ENCODE measurements at regions not wholly inside any gene's neighbourhood (a gene's known extent, or its start where the extent isn't known, plus 50 kb on each side); places are given as distances from the start of the nearest gene placed in this dataset.
A peak's percentile ranks its signal among the peaks of the same experiment; 100 is the strongest.
"Not testable (repeated sequence)": the region's sequence is repeated elsewhere in the genome, so short reads cannot be mapped to it uniquely, and the experiment has no call there.

GRCh38 chr12:67837876-67838275, 151.4 kb upstream of the IFNG-AS1 start:
- no peak for DNase-seq (ENCODE audit: low read depth)

- DNase-seq (ENCODE audit: low read depth): no peak
Measured at GRCh38 chr12:67842124-67842523, 147.1 kb upstream of the IFNG-AS1 start.

- no peak for DNase-seq (ENCODE audit: low read depth)
Measured at GRCh38 chr12:67843257-67843656, 146.0 kb upstream of the IFNG-AS1 start.

GRCh38 chr12:67852701-67853100, 136.5 kb upstream of the IFNG-AS1 start:
- DNase-seq (ENCODE audit: low read depth): no peak

- no peak for DNase-seq (ENCODE audit: low read depth)
Measured at GRCh38 chr12:67853204-67853603, 136.0 kb upstream of the IFNG-AS1 start.

- DNase-seq (ENCODE audit: low read depth): no peak
Measured at GRCh38 chr12:67854351-67854750, 134.9 kb upstream of the IFNG-AS1 start.

- no peak for DNase-seq (ENCODE audit: low read depth)
Measured at GRCh38 chr12:67855103-67855502, 134.1 kb upstream of the IFNG-AS1 start.

GRCh38 chr12:67871231-67871630, 118.0 kb upstream of the IFNG-AS1 start:
- DNase-seq (ENCODE audit: low read depth): no peak

GRCh38 chr12:67873355-67873754, 115.9 kb upstream of the IFNG-AS1 start:
- DNase-seq (ENCODE audit: low read depth): no peak

- DNase-seq (ENCODE audit: low read depth): no peak
Measured at GRCh38 chr12:67876305-67876915, 112.8 kb upstream of the IFNG-AS1 start.

- no peak for DNase-seq (ENCODE audit: low read depth)
Measured at GRCh38 chr12:67877727-67878126, 111.5 kb upstream of the IFNG-AS1 start.

- DNase-seq (ENCODE audit: low read depth): no peak
Measured at GRCh38 chr12:67879937-67880336, 109.3 kb upstream of the IFNG-AS1 start.

- no peak for DNase-seq (ENCODE audit: low read depth)
Measured at GRCh38 chr12:67881565-67881964, 107.7 kb upstream of the IFNG-AS1 start.

- no peak for DNase-seq (ENCODE audit: low read depth)
Measured at GRCh38 chr12:67884596-67884995, 104.7 kb upstream of the IFNG-AS1 start.

GRCh38 chr12:67885375-67886169, 103.7 kb upstream of the IFNG-AS1 start:
- DNase-seq (ENCODE audit: low read depth): peak; percentile 82

- no peak for DNase-seq (ENCODE audit: low read depth)
Measured at GRCh38 chr12:67887065-67887464, 102.2 kb upstream of the IFNG-AS1 start.

GRCh38 chr12:67889931-67890330, 99.3 kb upstream of the IFNG-AS1 start:
- DNase-seq (ENCODE audit: low read depth): no peak

- DNase-seq (ENCODE audit: low read depth): no peak
Measured at GRCh38 chr12:67890726-67891258, 98.5 kb upstream of the IFNG-AS1 start.

- no peak for DNase-seq (ENCODE audit: low read depth)
Measured at GRCh38 chr12:67891596-67891995, 97.7 kb upstream of the IFNG-AS1 start.

- DNase-seq (ENCODE audit: low read depth): no peak
Measured at GRCh38 chr12:67892259-67893021, 96.8 kb upstream of the IFNG-AS1 start.

GRCh38 chr12:67893022-67893580, 96.1 kb upstream of the IFNG-AS1 start:
- DNase-seq (ENCODE audit: low read depth): no peak

- DNase-seq (ENCODE audit: low read depth): not testable (repeated sequence)
Measured at GRCh38 chr12:67900418-67900817, 88.8 kb upstream of the IFNG-AS1 start.
